Thyroid gland (tissue), 4 donors: ENCODE measurements at regions not wholly inside any gene's neighbourhood (a gene's known extent, or its start where the extent isn't known, plus 50 kb on each side); places are given as distances from the start of the nearest gene placed in this dataset.

ENCODE experiments used
- CTCF ChIP-seq, 6 experiments: fragments of 200-600 bp in 3 of 6; fragments of 450-650 bp in 3 of 6; sonication (generic) in 3 of 6; IDR thresholded peaks; one replicate each; pipeline ENCODE4 v1.5.1; 2016 to 2019; ENCODE audit warnings: antibody characterized with exemption in 6 of 6, mild to moderate bottlenecking in 2 of 6, inconsistent platforms in 1 of 6, moderate library complexity in 1 of 6
- POLR2A ChIP-seq, 2 donors: fragments of 450-650 bp; IDR thresholded peaks; one replicate each; pipeline ENCODE4 v1.6.1; 2017; ENCODE audit warnings: antibody characterized with exemption in 2 of 2, mild to moderate bottlenecking in 2 of 2, moderate library complexity in 1 of 2

- TF ChIP-seq CTCF (IDR thresholded peaks at IDR 0.05) (no peak), POLR2A (IDR thresholded peaks at IDR 0.05) (no peak)
These were observed 103.5 kb upstream of the RASSF8 start for GRCh38 chr12:25854991-25855390.
